Erythroblast (primary cell): ENCODE measurements at regions not wholly inside any gene's neighbourhood (a gene's known extent, or its start where the extent isn't known, plus 50 kb on each side); places are given as distances from the start of the nearest gene placed in this dataset.

ENCODE experiments used
- GATA1 ChIP-seq: IDR thresholded peaks from 2 replicates; pipeline ENCODE4 v1.6.1; 2011; ENCODE audit warnings: low read depth, mild to moderate bottlenecking, control low read depth, low read length, moderate library complexity
- POLR2A ChIP-seq: IDR thresholded peaks from 2 replicates; pipeline ENCODE4 v1.6.1; 2011; ENCODE audit warnings: mild to moderate bottlenecking, low read length

GRCh38 chr5:9869616-9870288 lies 239.6 kb upstream of the TAS2R1 start:
- TF ChIP-seq POLR2A, result no peak
- no peak for TF ChIP-seq GATA1
